GM12891 (cell line): ENCODE measurements at regions not wholly inside any gene's neighbourhood (a gene's known extent, or its start where the extent isn't known, plus 50 kb on each side); places are given as distances from the start of the nearest gene placed in this dataset.
"Not testable (repeated sequence)": the region's sequence is repeated elsewhere in the genome, so short reads cannot be mapped to it uniquely, and the experiment has no call there.

ENCODE experiments used
- DNase-seq: peaks from one replicate; pipeline ENCODE4 v3.0.0; 2011; ENCODE audit warnings: low spot score; ENCODE audit not compliant: insufficient read length
- FAIRE-seq: peaks from 2 replicates; lab custom pipeline; 2011; peaks lifted over from hg19 to GRCh38; lab: Jason Lieb, UNC
- PAX5 ChIP-seq: IDR thresholded peaks from 2 replicates; pipeline ENCODE4 v1.6.1; 2011; ENCODE audit warnings: low read length, moderate library complexity, mild to moderate bottlenecking; ENCODE audit not compliant: insufficient read depth, severe bottlenecking
- POLR2A ChIP-seq: IDR thresholded peaks from 2 replicates; pipeline ENCODE4 v1.6.1; 2011; ENCODE audit warnings: low read depth, low read length, control low read depth
- POLR2AphosphoS5 ChIP-seq: IDR thresholded peaks from 2 replicates; pipeline ENCODE4 v1.6.1; 2011; ENCODE audit warnings: low read depth, low read length, control low read depth
- POU2F2 ChIP-seq: IDR thresholded peaks from 2 replicates; pipeline ENCODE4 v1.6.1; 2011; ENCODE audit warnings: low read depth, mild to moderate bottlenecking, control low read depth, low read length, moderate library complexity
- SPI1 ChIP-seq: IDR thresholded peaks from 2 replicates; pipeline ENCODE4 v1.6.1; 2011; ENCODE audit warnings: low read depth, low read length, control low read depth
- TAF1 ChIP-seq: IDR thresholded peaks from 2 replicates; pipeline ENCODE4 v1.6.1; 2011; ENCODE audit warnings: low read depth, low read length, control low read depth

DNA sequence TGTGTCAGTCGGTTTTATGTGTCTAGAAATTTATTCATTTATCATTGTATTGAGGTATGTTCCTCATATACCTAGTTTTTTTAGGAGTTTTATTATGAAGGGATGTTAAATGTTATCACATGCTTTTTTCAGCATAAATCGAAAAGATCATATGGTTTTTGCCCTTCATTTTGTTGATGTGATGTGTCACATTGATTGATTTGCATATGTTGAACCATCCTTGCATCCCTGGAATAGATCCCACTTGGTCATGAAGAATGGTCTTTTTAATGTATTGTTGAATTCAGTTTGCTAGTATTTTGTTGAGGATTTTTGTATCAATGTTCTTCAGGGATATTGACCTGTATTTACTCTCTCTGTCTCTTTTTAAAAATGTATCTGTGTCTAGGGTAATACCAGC lies 230.3 kb downstream of the RAP2B start:
- FAIRE-seq (no peak), DNase-seq (no peak)
- TF ChIP-seq POU2F2, result no peak
- no peak for TF ChIP-seq POLR2A
- no peak for TF ChIP-seq SPI1
- no peak for TF ChIP-seq TAF1
- TF ChIP-seq PAX5, result no peak
- no peak for TF ChIP-seq POLR2AphosphoS5

DNA sequence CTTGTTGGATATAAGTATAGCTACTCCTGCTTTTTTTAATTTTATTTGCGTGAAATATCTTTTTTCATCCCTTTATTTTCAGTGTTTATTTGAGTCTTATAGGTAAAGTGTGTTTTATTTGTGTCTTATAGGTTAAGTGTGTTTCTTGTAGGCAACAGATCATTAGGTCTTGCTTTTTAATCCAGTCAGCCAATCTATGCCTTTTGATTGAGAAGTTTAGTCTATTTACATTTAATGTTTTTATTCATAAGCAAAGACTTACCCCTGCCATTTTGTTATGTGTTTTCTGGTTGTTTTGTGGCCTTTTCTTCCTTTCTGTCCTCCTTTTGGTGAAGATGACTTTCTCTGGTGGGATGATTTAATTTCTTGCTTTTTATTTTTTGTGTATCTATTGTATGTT lies 232.0 kb downstream of the RAP2B start:
- no peak for TF ChIP-seq POLR2A
- TF ChIP-seq TAF1, result no peak
- no peak for TF ChIP-seq POLR2AphosphoS5
- TF ChIP-seq SPI1, result no peak
- no peak for TF ChIP-seq POU2F2
- FAIRE-seq (no peak), DNase-seq (no peak)

DNA sequence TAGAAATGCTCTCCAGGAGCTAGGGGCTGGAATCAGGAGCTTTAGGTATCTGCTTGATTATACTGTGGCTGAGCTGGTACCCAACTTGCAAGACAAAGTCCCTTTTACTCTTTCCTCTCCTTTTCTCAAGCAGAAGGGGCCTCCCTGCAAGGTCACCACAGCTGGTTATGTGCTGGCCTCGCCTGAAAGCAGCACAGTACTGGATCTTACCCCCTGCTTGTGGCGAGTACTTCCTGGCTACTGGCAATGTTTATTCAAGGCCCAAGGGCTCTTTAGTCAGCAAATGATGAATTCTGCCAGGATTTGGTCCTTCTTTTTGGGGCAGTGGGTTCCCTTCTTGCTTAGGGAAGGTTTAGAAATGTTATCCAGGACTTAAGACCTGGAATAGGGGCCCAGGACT lies 234.6 kb downstream of the RAP2B start:
- FAIRE-seq (no peak), DNase-seq (no peak)
- TF ChIP-seq POU2F2 (no peak), POLR2A (no peak), POLR2AphosphoS5 (no peak), SPI1 (no peak), PAX5 (no peak), TAF1 (no peak)

DNA sequence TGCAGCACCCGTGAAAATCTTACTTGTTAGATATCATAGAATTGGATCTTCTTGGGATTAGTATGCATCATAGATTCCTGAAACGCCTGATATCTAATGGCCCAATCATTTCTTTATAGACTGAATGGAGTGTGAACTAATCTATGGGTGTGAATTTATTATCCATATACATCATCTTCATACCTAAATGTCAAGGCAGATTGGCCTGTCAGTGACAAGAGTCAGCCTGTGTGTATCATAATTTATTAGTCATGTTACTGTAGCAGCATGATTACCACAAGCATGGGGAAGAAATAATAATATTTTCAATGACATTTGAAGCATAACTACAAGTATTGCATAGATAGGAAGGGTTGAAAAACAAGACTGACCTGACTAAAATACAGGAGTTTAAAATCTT lies 235.8 kb downstream of the RAP2B start:
- no peak for TF ChIP-seq PAX5
- TF ChIP-seq POLR2A, result no peak
- TF ChIP-seq POLR2AphosphoS5, result no peak
- TF ChIP-seq TAF1, result no peak
- no peak for TF ChIP-seq SPI1
- TF ChIP-seq POU2F2, result no peak
- no peak for DNase-seq
- FAIRE-seq, result no peak

DNA sequence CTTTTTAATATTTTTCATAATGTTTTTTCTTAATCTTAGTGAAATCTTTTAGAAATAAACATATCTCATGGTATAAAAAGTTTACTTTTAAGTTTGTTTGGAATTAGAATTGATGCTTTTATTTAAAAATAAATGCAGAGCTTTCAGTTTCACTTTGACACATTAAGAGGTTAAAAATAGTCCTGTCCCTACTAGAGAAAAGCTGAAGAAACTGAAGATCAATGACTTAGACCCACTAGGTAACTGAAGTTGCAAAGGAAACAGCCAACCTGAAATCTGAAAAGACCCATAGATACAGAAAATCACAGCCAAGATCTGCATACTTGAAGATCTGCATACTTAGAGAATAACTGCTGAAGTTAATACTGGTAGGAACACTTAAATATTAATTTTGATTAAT lies 237.6 kb downstream of the RAP2B start:
- no peak for TF ChIP-seq POLR2A
- no peak for TF ChIP-seq POU2F2
- TF ChIP-seq POLR2AphosphoS5, result no peak
- no peak for TF ChIP-seq SPI1
- TF ChIP-seq PAX5, result no peak
- no peak for TF ChIP-seq TAF1
- no peak for DNase-seq
- peak; percentile 20 for FAIRE-seq

DNA sequence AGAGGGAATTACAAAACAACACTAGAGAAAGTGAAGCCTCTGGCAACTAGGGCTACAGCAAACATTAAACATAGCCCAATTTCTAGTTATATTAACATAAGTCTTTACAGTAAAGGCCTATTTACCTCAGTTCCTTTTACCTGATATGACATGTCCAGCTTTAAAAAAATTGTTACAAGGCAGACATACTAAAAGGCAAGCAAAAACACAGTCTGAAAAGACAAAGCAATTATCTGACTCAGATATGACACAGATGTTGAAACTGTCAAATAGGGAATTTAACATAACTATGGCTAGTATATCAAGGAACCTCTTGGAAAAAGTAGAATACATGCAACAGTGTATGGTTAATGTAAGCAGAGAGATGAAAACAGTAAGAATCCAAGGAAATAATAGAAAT lies 238.6 kb downstream of the RAP2B start:
- no peak for TF ChIP-seq POU2F2
- no peak for TF ChIP-seq SPI1
- TF ChIP-seq TAF1, result no peak
- no peak for TF ChIP-seq POLR2AphosphoS5
- no peak for TF ChIP-seq PAX5
- no peak for TF ChIP-seq POLR2A
- no peak for DNase-seq
- FAIRE-seq, result no peak

DNA sequence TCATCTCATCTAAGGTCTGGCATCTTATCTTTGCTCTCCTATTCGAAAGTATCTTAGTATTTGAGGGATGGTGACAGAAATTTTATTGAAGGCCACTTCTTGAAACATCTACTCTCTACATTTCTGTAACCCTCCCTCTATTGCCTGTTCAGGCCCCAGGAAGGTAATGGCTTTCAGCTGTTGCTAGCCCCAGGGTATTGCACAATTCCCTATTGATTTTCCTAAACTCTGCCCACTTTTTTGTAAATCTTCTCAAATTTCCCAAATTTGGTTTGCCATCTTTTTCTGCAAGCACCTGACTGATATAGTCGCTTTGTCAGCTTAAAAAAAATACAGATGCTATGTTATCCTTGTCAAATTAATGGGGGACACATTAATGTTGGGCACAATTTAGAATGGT lies 242.1 kb downstream of the RAP2B start:
- no peak for FAIRE-seq
- TF ChIP-seq POLR2A (no peak), POU2F2 (no peak), POLR2AphosphoS5 (no peak), TAF1 (no peak), PAX5 (no peak), SPI1 (no peak)
- DNase-seq, result no peak

DNA sequence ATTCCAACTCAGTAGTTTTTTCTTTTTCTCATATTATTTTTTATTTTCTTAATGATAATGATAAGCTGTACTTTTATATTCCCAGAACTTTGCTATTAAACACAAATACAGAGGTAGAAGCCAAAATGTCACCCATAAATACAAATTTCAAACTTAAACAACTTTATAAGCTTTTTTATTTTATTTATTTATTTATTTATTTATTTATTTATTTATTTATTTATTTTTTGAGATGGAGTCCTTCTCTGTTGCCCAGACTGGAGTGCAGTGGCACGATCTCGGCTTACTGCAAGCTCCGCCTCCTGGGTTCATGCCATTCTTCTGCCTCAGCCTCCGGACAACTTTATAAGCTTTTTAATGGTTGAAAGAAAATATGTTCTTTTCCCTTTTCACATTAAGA lies 243.3 kb downstream of the RAP2B start:
- not testable (repeated sequence) for DNase-seq, FAIRE-seq

DNA sequence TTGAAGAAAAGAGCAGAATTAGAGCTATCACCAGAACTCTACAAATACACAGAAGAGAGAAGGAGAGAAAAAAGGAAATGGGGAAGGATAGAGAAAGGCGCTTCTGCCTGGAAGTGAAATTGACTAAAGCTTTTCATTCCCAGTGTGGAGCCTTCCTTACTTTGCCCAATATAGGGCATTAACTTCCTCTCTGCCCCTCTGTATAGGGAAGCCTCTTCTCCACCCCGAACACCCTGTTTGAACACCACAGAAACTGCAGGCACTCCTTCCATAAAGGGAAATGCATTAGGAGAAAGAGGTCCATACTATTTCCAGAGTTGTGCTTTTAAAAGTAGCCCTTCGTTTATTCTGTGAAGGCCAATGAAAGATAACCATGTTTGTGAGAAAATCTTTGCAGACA lies 248.5 kb downstream of the RAP2B start:
- FAIRE-seq (no peak), DNase-seq (no peak)

DNA sequence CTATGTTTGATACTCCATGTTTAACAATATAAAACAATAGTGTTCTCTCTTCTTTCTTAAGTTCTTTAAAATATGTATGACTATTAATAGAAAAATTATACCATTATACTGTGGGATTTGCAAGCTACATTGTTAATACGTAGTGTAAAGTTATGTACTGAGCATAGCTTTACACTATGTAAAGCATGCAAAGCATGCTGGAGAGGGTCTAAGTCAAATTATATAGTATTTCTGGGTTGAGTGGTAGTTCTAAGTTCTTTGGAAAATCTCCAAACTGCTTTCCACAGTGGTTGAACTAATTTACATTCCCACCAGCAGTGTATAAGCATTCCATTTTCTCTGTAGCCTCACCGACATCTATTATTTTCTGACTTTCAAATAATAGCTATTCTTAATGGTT lies 253.0 kb downstream of the RAP2B start:
- TF ChIP-seq SPI1 (no peak), POLR2AphosphoS5 (no peak), POLR2A (no peak), TAF1 (no peak), PAX5 (no peak), POU2F2 (no peak)
- DNase-seq (no peak), FAIRE-seq (no peak)

More for the DNA sequence above, 248.5 kb downstream of the RAP2B start:
- TF ChIP-seq SPI1 (no peak), POLR2A (no peak), PAX5 (no peak), POU2F2 (no peak)

DNA sequence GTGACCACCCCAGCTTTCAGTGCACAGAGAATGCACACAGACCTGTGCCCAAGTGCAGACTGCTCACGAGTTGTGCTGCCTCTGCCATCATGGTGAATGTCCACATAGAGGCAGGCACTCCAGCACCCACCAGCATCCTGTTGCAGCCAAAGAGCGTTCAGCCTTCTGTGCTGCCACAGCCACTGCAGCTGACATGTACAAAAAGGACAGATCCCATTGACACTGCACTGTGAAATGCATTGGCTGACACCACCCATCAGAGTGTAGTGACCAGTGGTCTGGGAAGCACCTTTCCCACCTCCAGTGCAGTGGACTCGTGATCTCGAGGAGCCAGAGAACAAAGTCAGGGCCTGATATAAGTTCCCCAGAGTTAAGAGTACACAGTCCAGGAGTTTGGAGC lies 260.3 kb downstream of the RAP2B start:
- no peak for DNase-seq
- TF ChIP-seq PAX5 (no peak), POLR2AphosphoS5 (no peak), TAF1 (no peak), POU2F2 (no peak), POLR2A (no peak), SPI1 (no peak)
- FAIRE-seq, result no peak

DNA sequence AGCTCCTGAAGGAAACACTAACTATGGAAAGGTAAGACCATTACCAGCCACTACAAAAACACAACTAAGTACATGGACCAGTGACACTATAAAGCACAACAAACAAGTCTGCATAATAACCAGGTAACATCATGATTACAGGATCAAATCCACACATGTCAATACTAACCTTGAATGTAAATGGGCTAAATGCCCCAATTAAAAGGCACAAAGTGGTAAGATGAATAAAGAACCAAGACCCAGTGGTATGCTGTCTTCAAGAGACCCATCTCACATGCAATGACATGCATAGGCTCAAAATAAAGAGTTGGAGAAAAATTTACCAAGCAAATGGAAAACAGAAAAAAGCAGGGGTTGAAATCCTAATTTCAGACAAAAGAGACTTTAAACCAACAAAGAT lies 261.8 kb downstream of the RAP2B start:
- not testable (repeated sequence) for DNase-seq, FAIRE-seq
